Astrocyte of the hippocampus (primary cell): ENCODE measurements at regions not wholly inside any gene's neighbourhood (a gene's known extent, or its start where the extent isn't known, plus 50 kb on each side); places are given as distances from the start of the nearest gene placed in this dataset.
"Not testable (repeated sequence)": the region's sequence is repeated elsewhere in the genome, so short reads cannot be mapped to it uniquely, and the experiment has no call there.

ENCODE experiments used
- DNase-seq: peaks from one replicate; pipeline ENCODE4 v3.0.0; 2011; ENCODE audit warnings: low read depth, low spot score

DNA sequence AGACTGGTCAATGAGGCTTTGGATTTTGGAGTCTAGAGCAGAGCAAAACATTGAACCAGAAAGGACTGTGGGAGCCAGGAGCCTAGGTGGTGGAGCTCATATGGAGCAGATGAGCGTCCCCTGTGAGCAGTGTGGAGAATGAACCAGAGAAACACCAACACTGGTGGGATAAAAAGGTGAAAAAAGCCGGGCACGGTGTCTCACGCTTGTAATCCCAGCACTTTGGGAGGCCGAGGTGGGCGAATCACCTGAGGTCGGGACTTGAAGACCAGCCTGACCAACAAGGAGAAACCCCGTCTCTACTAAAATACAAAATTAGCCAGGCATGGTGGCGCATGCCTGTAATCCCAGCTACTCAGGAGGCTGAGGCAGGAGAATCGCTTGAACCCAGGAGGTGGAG, 192.7 kb upstream of the CDH5 start:
- not testable (repeated sequence) for DNase-seq

DNA sequence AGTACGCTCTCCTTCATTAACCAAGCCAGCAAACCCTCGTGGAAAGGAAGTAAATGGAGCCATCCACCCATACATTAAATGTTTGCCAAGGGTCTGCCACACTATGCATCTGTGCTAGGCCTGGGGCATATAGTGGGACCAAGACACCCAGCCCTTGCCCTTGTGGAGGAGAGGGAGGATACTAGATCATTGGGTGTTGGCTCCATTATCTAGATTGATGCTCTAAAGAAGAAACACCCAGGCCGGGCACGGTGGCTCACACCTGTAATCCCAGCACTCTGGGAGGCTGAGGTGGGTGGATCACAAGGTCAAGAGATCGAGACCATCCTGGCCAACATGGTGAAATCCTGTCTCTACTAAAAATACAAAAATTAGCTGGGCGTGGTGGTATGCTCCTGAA, 193.3 kb upstream of the CDH5 start:
- not testable (repeated sequence) for DNase-seq

DNA sequence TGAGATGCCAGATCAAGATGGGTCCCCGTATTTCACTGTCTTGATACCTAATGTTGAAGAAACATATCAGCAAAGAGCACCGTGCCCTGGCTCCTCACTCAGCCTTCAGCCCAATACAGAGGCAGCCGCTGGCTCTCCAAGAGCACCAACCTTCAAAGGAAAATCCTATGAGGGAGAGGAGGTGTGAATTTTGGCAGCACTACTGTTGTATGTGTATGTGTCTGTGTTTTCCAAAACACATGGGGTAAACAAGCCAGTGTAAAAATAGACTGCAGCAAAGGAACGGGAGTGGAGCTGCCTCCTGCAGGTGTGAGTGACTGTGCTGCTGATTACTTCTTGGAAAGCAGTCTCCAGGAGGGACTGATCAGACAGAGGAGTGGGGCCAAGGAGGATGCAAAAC, 194.0 kb upstream of the CDH5 start:
- DNase-seq: no peak

DNA sequence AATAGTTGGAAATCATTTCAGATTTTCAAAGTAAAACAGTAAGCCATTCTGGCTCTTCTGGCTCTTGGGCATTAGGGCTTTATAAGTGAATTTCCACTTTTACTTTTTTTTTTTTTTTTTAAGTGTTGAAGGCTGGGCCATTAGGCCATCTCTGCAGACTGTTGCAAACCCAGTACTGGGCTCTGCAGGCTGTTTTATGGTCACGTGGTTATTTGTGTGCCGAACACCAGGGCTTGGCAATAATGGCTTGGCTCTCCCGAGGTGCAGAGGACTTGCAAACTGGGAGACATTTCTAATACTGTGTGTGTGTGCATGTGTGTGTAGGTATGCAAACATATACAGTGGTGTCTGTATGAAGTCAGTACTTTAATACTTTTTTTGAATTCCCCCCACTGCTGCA, 194.9 kb upstream of the CDH5 start:
- DNase-seq: no peak

DNA sequence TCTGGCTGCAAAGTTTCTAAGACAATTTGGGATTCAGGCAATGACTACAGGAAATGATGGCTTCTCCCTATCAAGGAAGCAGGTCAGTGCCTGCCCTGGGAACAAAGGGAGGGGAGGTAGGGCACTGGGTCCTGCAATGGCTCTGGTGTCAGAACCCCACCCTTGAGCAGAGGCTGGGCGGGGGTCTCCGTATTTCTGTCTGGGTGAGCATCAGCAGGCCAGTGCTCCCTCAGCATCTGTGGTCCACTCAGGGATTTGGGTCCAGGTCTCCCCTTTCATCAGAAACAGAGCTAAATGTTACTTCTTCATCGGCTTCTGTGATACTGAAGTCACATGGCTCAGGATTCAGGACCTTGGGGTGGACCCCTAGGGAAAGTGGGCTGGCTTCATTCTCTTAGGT, 195.5 kb upstream of the CDH5 start:
- no peak for DNase-seq

DNA sequence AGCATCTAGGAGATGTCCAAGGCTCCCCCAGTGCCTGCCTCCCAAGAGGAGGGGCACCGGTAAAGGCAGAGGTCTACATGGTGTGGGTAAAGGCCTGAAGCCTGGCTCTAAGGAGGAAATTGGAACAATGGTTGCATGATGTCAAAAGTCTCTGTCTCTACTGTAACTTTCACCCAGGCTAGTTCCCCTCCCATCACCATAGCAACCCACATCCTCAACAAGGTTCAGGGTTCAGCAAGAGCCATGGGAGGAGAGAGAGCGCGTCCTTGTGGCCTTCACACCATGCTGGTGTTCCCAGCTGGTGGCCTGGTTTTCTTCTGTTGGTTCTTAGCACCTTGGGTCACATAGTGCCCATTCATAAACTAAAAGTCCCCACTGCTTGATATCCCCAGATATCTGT, 196.7 kb upstream of the CDH5 start:
- no peak for DNase-seq

DNA sequence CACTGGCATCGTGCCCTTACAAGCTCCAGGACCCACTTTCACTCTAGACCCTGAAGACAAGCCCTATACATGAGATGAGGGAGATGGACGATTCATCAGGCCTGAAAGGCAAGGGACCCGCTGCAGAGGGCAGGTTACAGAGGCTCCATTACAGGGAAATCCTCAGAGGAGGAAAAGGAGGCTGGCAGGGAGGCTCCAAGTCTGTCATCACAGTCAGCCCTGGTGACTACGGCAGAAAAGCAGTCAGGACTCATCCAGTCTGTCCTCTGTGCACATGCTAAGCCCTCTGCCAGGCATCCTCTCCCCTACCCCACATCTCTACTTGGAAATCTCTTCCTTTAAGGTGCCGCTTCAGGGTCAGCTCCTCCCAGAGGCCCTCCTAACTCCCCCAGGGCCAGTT, 197.7 kb upstream of the CDH5 start:
- DNase-seq: no peak

DNA sequence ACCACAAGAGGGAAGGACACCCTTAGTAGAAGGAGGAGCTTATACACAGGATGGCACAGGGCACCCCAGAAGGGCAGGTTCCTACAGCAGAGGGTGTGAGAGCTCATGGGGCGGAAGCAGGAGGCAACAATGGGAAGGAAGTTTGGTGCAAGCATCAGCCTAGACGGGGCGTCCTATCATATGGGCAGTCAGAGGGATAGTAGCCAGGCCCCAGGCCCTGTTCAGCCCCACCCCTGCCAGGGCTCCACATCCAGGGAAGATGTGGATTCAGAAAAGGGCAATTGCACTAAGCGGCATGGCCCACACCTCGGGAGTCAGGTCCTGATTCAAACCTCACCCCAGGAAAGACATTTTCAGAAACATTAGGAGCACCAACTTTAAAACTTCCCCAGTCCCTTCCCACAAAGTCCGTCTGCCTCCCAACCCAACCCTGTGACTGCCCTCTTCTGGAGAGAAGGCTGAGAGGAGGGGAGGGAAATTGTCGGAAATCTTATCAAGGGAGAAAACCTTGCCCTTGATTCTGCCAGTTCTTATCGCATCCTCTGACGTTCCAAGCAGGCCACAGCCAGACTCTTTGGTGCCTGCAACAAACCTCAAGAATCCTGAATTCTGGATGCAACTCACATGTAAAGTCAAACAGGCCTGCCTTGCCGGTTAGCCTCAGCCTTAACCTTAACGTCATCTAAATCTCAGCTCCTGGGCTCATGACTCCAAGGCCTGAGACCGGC, 198.8 kb upstream of the CDH5 start:
- peak; percentile 76 for DNase-seq

DNA sequence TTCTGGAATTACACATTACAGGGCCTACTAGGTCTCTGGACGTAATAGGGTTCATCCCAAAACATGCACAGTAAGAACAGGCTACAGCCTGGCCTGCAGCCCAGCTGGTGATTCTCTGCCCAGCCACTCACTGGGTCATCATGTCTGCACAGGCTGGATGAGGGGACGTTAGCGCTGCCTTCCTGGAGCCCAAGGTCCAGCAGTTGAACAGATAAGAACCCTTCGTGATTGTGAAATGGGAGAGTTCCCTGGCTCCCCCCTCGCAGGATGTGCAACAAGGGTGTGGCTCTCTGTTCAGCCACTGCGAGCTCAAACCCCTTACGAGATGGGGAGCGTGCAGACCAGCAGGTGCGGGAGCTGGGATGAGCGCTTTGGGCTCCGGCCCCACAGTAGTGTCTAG, 200.0 kb upstream of the CDH5 start:
- no peak for DNase-seq

DNA sequence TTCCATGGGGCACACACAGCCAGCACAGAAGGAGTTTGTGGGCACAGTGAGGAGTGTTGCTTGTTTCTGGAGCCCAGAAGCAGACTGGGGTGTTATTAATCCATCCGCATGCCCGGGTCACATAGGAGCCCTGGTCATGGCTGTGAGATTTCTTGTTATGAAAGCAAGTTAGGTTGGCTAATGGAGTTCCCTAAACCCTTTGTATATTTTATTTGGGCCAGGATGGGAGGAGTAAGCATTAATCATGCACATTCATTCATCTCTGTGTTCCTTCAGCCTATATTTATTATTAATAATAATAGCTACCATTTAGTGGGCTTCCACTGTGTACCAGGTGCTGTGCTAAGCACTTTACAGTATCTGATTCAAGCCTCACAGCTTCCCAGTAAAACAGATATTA, 200.6 kb upstream of the CDH5 start:
- DNase-seq: no peak

DNA sequence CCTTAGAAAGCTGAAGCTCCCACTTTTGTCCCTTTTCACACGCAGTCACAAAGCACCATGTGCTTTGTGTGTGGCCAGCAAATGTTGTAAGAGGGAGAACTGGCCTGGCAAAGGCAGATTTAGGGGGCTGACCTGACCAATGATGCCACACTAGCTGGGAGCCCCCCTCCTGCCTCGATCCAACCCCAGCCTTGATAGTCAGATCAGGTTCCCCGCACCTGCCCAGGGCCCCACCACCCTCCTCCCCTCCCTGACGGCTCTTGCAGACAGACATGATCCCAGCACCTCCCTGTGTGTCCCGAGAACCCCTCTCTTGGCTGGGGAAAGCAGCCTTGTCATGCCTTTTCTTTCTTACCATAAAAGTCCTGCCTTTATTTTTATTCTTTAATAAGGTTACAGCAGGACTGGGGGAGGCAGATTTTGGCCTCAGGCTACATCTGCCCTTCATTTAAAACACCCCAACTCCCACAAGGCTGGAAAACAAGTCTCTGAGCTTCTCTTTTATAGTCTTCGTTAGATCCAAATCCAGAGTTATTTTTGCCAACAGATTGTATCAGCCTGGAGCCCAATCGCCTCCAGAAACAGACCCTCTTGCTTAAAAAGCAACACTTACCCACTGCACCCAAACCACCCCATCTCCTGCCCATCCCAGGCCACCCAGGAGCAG, 201.8 kb upstream of the CDH5 start:
- no peak for DNase-seq

DNA sequence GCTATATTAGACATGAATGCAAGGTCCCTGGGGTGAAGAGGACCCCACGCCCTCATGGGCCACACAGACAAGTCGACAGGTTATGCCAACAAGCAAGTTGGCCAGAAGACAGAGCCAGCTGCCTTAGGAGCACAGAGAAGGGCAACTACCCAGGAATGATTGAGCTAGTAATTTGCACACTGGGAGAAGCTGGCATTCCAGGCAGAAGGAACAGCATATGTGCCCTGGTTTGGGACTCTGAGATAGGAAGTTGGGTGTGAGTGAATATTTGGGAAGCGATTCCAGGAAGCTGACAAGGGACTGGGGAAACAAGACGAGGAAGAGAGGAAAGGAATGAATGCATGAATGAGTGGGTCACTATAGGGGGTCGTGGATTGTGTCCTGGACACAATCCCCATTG, 203.7 kb upstream of the CDH5 start:
- DNase-seq: no peak

DNA sequence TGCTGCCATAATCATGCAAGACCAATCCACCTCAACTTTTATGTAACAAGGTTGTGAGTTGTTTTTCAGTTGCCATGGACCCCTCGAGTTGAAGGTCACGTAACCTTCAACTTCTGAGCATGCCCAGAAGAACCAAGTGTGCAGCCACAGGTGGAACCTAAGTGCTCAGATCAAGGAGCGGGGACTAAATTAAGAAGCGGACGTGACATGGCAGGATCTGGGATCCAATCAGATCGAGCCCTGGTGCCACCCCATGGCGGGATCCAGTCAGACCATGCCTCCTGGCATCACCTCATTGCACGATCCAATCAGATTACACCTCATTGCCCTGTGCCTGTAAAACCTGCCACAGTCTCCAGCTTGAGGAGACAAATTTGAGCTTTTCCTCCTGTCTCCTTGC, 204.5 kb upstream of the CDH5 start:
- no peak for DNase-seq

DNA sequence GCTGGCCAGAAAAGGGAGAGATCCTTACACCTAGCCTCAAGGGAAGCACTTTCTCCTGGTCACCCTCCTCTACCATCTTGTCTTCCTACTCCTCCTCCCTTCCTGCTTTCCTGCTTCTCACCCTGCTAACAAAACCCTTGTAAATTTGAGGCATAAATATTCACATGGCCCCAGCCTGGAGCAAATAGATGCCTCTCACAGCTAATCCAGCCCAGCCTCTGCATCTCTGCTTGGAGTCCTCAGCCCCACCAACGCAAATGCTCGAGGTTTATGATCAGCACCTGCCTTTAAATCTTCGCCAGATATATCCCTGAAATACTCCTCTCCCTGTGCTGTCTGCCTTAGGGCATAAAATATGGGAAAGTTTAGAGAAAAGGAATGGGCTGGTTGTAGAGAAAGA, 205.2 kb upstream of the CDH5 start:
- DNase-seq: no peak

DNA sequence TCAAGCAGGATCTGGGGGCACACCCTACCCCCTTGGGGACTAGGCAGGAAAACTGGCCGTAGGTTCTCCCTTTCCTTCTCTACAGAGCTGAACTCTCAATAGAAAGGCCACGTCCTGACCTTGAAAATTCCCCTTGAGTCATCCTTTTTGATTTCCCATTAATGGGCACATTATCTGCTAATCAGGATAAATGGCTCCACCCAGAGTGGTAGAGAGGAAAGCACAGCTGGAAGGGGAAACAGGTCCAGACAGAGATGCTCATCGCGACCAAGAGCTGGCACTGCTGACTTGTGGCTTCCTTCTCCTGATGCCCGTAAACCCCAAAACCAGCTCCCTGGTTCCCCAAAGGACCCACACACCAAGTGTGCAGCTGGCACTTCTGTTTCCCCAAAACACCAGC, 206.5 kb upstream of the CDH5 start:
- DNase-seq: no peak

DNA sequence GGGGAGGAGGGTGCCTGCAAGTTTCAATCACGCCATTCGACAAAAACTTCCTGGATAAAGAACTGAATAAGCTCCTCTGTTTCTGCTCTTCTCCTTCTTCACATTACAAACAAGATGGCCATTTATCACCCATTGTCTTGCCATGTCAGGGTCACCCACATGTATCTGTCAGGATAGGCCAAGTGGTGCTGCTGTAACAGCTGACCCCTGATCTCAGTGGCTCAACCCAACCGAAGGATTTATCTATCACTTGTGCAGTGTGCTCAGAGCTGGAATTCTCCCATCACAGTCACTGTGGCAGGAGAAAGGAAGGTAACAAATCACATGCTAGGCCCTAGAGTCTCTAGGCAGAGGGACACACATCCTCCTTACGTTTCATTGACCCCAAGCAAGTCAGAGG, 210.0 kb upstream of the CDH5 start:
- no peak for DNase-seq

DNA sequence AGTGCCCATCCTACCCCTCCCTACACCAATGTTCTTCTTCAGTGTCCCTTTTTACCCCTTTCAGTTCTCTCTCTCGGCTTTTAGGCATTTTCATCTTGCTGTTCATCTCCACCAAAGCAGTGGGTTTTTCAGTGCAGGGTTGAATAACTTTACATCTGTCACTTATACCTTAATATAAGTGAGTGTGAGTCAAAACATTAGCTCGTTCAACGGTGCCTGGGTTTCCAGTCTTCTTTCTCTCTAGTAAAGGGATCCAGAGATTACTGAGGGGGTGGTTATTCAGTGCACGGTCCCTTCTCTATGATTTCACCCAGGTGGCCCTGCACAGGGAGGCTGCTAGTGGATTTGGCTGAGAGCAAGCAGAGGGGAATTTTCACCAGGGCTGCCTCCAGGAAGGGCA, 210.6 kb upstream of the CDH5 start:
- no peak for DNase-seq

DNA sequence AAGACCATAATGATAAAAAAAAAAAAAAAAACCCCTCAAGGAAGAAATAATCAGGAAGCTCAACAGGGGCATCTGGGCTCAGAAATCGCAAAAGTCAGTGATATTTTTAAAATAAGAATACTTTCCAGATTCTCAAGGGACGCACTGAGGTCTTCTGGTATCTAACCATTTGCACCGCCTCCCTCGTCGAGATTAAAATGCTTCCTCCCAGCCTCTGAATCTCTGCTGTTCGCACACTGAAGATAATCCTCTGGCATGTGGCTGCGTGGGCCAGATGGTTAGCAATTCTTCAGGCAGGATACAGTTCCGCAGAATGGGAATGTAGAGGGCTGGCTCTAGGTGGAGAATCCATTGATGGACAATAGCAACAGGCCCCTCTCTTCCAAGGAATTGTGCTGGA, 211.7 kb upstream of the CDH5 start:
- no peak for DNase-seq

DNA sequence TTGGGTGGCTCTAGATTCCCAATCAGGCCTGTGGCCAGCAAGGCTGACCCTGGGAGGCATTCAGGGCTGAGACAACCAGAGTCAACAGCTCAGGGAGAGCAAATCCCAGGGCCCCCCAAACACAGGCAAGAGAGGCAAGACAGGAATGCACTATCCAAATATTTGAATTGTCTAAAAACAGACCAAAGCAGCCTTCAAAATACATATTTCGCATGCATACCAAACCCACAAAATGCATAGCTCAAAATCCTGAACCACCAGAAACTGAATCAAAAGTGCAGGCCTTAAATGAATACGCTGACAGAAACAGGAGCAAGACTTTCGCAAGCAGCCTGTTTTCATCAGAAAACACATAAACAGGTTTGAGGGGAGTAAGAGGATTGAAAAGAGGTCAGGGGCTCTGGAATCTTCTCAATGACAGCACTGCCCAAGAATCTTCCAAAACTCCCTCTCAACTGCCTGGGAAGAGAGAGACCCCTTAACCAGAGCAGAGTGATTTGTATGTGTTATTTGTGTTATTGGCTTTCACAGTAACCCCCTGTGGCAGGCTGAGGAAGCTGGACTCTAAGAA, 213.6 kb upstream of the CDH5 start:
- peak; percentile 70 for DNase-seq

DNA sequence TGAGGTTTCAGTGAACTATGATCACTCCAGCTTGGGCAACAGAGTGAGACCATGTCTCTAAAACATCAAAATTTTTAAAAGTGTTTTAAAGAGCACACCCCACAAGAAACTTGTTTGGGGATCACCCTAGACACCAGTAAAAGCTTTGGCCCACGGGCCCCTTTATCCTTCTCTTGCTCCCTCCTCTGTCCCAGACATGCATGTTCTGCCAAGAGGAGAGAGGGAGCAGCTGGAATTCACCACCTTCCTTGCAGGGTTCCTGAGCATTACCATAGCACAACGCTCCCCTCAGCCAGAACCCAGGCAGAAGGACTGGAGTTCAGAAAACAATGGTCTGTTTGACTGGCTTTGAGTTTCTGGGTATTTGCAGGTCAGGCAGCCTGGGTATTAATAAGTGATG, 214.3 kb upstream of the CDH5 start:
- no peak for DNase-seq

DNA sequence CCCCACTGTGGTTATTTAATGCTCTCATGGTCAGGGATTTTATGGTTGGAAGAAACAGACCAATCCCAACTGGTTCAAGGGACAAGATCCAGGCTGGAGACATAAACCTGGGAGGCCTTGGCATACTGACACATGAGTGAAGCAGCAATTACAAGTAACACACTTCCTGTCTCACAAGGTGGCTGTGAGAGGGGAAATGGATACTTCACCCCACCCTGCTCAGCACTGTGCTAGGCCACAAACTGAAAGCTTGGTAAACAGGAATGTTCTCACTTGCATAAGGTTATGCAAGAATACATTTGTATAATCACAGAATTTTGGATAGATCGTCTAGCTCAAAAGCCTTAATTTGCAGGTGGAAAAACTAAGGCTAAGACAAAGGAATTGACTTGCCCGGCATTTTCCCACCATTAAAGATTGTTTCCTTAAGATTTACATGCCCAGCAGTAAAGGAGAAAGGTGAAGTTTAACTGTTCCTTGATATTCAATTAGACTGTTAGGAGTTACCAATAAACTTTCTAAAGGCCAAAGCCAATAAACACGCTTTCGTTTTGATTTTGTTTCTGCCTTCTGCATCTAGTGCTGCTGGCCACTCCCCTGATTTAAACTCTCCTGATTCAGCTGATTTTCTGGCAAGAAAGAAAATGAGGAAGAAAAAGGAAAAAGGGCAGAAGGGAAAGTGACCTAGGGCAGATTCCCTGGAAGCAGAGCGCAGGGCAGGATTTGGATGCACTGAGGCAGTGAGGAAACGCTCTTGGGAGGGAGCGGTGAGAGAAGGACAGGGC, 215.6 kb upstream of the CDH5 start:
- DNase-seq: no peak

DNA sequence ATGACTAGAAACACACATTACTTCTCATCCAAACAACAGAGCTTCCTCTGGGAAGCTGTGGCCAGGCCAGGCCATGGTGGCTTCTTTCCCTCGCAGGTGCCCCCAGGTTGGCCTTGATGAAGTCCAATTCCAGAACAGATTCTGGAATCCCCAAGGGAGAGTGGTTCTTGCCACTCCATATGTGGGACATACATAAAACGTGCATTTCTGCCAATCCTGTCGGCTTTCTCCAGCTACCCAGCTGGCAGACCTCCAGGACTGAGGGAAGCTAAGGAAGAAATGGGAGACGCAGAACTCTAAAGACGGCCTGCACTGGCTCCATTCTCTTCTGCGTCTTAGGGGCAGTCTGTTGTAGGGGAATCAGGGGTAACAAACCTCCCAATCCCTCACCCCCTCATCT, 219.2 kb upstream of the CDH5 start:
- DNase-seq: no peak

DNA sequence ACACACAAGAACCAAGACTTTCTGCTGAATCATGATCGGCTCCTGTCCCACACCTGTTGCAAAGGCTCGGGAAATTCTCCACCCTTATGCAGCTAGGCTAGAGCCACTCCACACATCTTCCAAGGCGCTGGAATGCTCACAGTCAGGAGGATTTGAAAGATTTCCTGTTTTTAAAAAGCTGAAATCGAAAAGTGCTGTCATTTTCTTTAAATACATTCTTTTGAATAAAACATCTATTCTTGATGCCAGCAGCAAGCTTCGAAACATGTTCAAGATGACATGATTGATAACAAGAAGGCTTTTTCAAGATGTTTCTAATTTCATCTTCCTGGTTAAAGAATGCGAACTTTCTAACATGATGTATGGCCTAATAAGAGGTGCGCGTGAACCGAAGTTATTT, 219.7 kb upstream of the CDH5 start:
- DNase-seq: no peak
